Activated naive CD8-positive, alpha-beta T cell treated with anti-CD3 and anti-CD28 coated beads, Interleukin-2, amount 50 U/mL, for 24 hours (primary cell): ENCODE measurements at regions not wholly inside any gene's neighbourhood (a gene's known extent, or its start where the extent isn't known, plus 50 kb on each side); places are given as distances from the start of the nearest gene placed in this dataset.

ENCODE experiments used
- ATAC-seq: fragments of 150-1000 bp; cut with Tn5 transposase; one replicate; pipeline ENCODE4 v1.10.0; 2021
- DNase-seq: peaks from one replicate; pipeline ENCODE4 v3.0.0; 2021
- H3K27ac Mint-ChIP-seq: one replicate; pipeline ENCODE4 v1.8.0; 2021; ENCODE audit warnings: mild to moderate bottlenecking, mixed read lengths
- H3K27me3 Mint-ChIP-seq: one replicate; pipeline ENCODE4 v1.8.0; 2021; ENCODE audit warnings: mixed read lengths
- H3K36me3 Mint-ChIP-seq: one replicate; pipeline ENCODE4 v1.8.0; 2021; ENCODE audit warnings: low read depth, mixed read lengths
- H3K4me1 Mint-ChIP-seq: one replicate; pipeline ENCODE4 v1.8.0; 2021; ENCODE audit warnings: mixed read lengths
- H3K4me3 Mint-ChIP-seq: one replicate; pipeline ENCODE4 v1.8.0; 2021; ENCODE audit warnings: mild to moderate bottlenecking, moderate library complexity, mixed read lengths
- H3K9me3 Mint-ChIP-seq: one replicate; pipeline ENCODE4 v1.8.0; 2021; ENCODE audit warnings: mixed read lengths

GRCh38 chr15:87357637-87358313 is 898.8 kb downstream of the NTRK3 start:
- no peaks in the 10 kb centered on the region for H3K36me3 Mint-ChIP-seq
- DNase-seq (no peak), ATAC-seq (no peak)
- H3K27me3 Mint-ChIP-seq, result no peaks in the 10 kb centered on the region
- no peak overlapping the region for H3K27ac Mint-ChIP-seq
- no peaks in the 10 kb centered on the region for H3K9me3 Mint-ChIP-seq
- H3K4me3 Mint-ChIP-seq, result no peak overlapping the region
- H3K4me1 Mint-ChIP-seq, result no peaks in the 10 kb centered on the region

GRCh38 chr15:87355946-87356345 is 900.6 kb downstream of the NTRK3 start:
- no peak for ATAC-seq
- H3K27ac Mint-ChIP-seq, result no peak overlapping the region
- H3K9me3 Mint-ChIP-seq, result no peaks in the 10 kb centered on the region

GRCh38 chr15:87354661-87355410 is 901.7 kb downstream of the NTRK3 start:
- no peak for DNase-seq
- Mint-ChIP-seq H3K27ac (no peak overlapping the region), H3K4me3 (no peak overlapping the region), H3K27me3 (no peaks in the 10 kb centered on the region), H3K9me3 (no peaks in the 10 kb centered on the region), H3K36me3 (no peaks in the 10 kb centered on the region), H3K4me1 (no peaks in the 10 kb centered on the region)
- no peak for ATAC-seq

More at GRCh38 chr15:87355946-87356345, 900.6 kb downstream of the NTRK3 start:
- H3K4me3 Mint-ChIP-seq, result no peak overlapping the region
- DNase-seq, result no peak
- no peaks in the 10 kb centered on the region for H3K4me1 Mint-ChIP-seq
- no peaks in the 10 kb centered on the region for H3K27me3 Mint-ChIP-seq
- H3K36me3 Mint-ChIP-seq, result no peaks in the 10 kb centered on the region

GRCh38 chr15:87349181-87349580 is 907.4 kb downstream of the NTRK3 start:
- Mint-ChIP-seq H3K27me3 (peaks cover 2% of the 10 kb centered on the region), H3K4me3 (no peak overlapping the region), H3K9me3 (peaks cover under 1% of the 10 kb centered on the region), H3K36me3 (no peaks in the 10 kb centered on the region), H3K27ac (no peak overlapping the region), H3K4me1 (no peaks in the 10 kb centered on the region)
- ATAC-seq (no peak), DNase-seq (no peak)

GRCh38 chr15:87348746-87349145 is 907.8 kb downstream of the NTRK3 start:
- Mint-ChIP-seq H3K9me3 (peaks cover 3% of the 10 kb centered on the region), H3K27ac (no peak overlapping the region), H3K36me3 (no peaks in the 10 kb centered on the region), H3K4me1 (no peaks in the 10 kb centered on the region), H3K27me3 (peaks cover 2% of the 10 kb centered on the region), H3K4me3 (no peak overlapping the region)
- DNase-seq (no peak), ATAC-seq (no peak)

- no peak overlapping the region for H3K4me3 Mint-ChIP-seq
- H3K9me3 Mint-ChIP-seq, result peaks cover 3% of the 10 kb centered on the region
- no peaks in the 10 kb centered on the region for H3K36me3 Mint-ChIP-seq
- DNase-seq (no peak), ATAC-seq (no peak)
- no peak overlapping the region for H3K27ac Mint-ChIP-seq
- peaks cover 2% of the 10 kb centered on the region for H3K27me3 Mint-ChIP-seq
- no peaks in the 10 kb centered on the region for H3K4me1 Mint-ChIP-seq
Observed at GRCh38 chr15:87347806-87348515, 908.6 kb downstream of the NTRK3 start.

GRCh38 chr15:87345961-87346360 is 910.6 kb downstream of the NTRK3 start:
- H3K27ac Mint-ChIP-seq, result no peak overlapping the region
- H3K27me3 Mint-ChIP-seq, result peaks cover 3% of the 10 kb centered on the region
- H3K9me3 Mint-ChIP-seq, result peaks cover 3% of the 10 kb centered on the region

GRCh38 chr15:87343966-87344365 is 912.6 kb downstream of the NTRK3 start:
- Mint-ChIP-seq H3K27ac (no peak overlapping the region), H3K4me3 (no peak overlapping the region), H3K4me1 (no peaks in the 10 kb centered on the region), H3K27me3 (peaks cover 3% of the 10 kb centered on the region), H3K36me3 (no peaks in the 10 kb centered on the region), H3K9me3 (peaks cover 3% of the 10 kb centered on the region)
- no peak for ATAC-seq
- no peak for DNase-seq

More at GRCh38 chr15:87345961-87346360, 910.6 kb downstream of the NTRK3 start:
- no peaks in the 10 kb centered on the region for H3K36me3 Mint-ChIP-seq
- H3K4me3 Mint-ChIP-seq, result no peak overlapping the region
- H3K4me1 Mint-ChIP-seq, result no peaks in the 10 kb centered on the region
- DNase-seq (no peak), ATAC-seq (no peak)

GRCh38 chr15:87340370-87340769 is 916.2 kb downstream of the NTRK3 start:
- H3K27ac Mint-ChIP-seq, result no peak overlapping the region
- H3K27me3 Mint-ChIP-seq, result peaks cover 4% of the 10 kb centered on the region
- DNase-seq (no peak), ATAC-seq (no peak)
- peaks cover 5% of the 10 kb centered on the region for H3K9me3 Mint-ChIP-seq
- no peak overlapping the region for H3K4me3 Mint-ChIP-seq
- no peaks in the 10 kb centered on the region for H3K4me1 Mint-ChIP-seq
- H3K36me3 Mint-ChIP-seq, result no peaks in the 10 kb centered on the region

- Mint-ChIP-seq H3K36me3 (no peaks in the 10 kb centered on the region), H3K27ac (no peak overlapping the region), H3K4me1 (no peaks in the 10 kb centered on the region), H3K9me3 (no peaks in the 10 kb centered on the region), H3K4me3 (no peak overlapping the region), H3K27me3 (no peaks in the 10 kb centered on the region)
- no peak for DNase-seq
- ATAC-seq, result no peak
Observed at GRCh38 chr15:87326269-87326668, 930.3 kb downstream of the NTRK3 start.

- no peaks in the 10 kb centered on the region for H3K27me3 Mint-ChIP-seq
- no peak overlapping the region for H3K27ac Mint-ChIP-seq
- H3K4me1 Mint-ChIP-seq, result no peaks in the 10 kb centered on the region
- ATAC-seq, result no peak
- DNase-seq, result no peak
- peaks cover 5% of the 10 kb centered on the region for H3K9me3 Mint-ChIP-seq
- H3K36me3 Mint-ChIP-seq, result no peaks in the 10 kb centered on the region
- H3K4me3 Mint-ChIP-seq, result no peak overlapping the region
Observed at GRCh38 chr15:87322870-87323269, 933.7 kb downstream of the NTRK3 start.

GRCh38 chr15:87322265-87322664 is 934.3 kb downstream of the NTRK3 start:
- no peak for DNase-seq

GRCh38 chr15:87317900-87318299 is 938.6 kb downstream of the NTRK3 start:
- ATAC-seq (no peak), DNase-seq (no peak)
- no peaks in the 10 kb centered on the region for H3K36me3 Mint-ChIP-seq
- H3K4me3 Mint-ChIP-seq, result no peak overlapping the region
- H3K4me1 Mint-ChIP-seq, result no peaks in the 10 kb centered on the region
- peaks cover 5% of the 10 kb centered on the region for H3K9me3 Mint-ChIP-seq
- H3K27ac Mint-ChIP-seq, result no peak overlapping the region
- no peaks in the 10 kb centered on the region for H3K27me3 Mint-ChIP-seq

More at GRCh38 chr15:87322265-87322664, 934.3 kb downstream of the NTRK3 start:
- H3K9me3 Mint-ChIP-seq, result peaks cover 5% of the 10 kb centered on the region
- no peak overlapping the region for H3K27ac Mint-ChIP-seq
- H3K27me3 Mint-ChIP-seq, result no peaks in the 10 kb centered on the region
- H3K4me3 Mint-ChIP-seq, result no peak overlapping the region
- H3K36me3 Mint-ChIP-seq, result no peaks in the 10 kb centered on the region
- no peaks in the 10 kb centered on the region for H3K4me1 Mint-ChIP-seq
- no peak for ATAC-seq

- Mint-ChIP-seq H3K36me3 (no peaks in the 10 kb centered on the region), H3K27me3 (no peaks in the 10 kb centered on the region), H3K9me3 (no peaks in the 10 kb centered on the region), H3K4me1 (no peaks in the 10 kb centered on the region), H3K4me3 (no peak overlapping the region), H3K27ac (no peak overlapping the region)
- ATAC-seq, result no peak
- no peak for DNase-seq
Observed at GRCh38 chr15:87312221-87312620, 944.3 kb downstream of the NTRK3 start.

GRCh38 chr15:87300146-87300545 is 956.4 kb downstream of the NTRK3 start:
- H3K27ac Mint-ChIP-seq, result no peak overlapping the region

More at GRCh38 chr15:87300146-87300545, 956.4 kb downstream of the NTRK3 start:
- H3K36me3 Mint-ChIP-seq, result no peaks in the 10 kb centered on the region
- no peaks in the 10 kb centered on the region for H3K27me3 Mint-ChIP-seq
- no peaks in the 10 kb centered on the region for H3K4me1 Mint-ChIP-seq
- no peak overlapping the region for H3K4me3 Mint-ChIP-seq
- DNase-seq, result no peak
- peaks cover 6% of the 10 kb centered on the region for H3K9me3 Mint-ChIP-seq
- no peak for ATAC-seq
